Medulla oblongata (tissue), 1 donor: ENCODE measurements at regions not wholly inside any gene's neighbourhood (a gene's known extent, or its start where the extent isn't known, plus 50 kb on each side); places are given as distances from the start of the nearest gene placed in this dataset.
A peak's percentile ranks its signal among the peaks of the same experiment; 100 is the strongest.
"Not testable (repeated sequence)": the region's sequence is repeated elsewhere in the genome, so short reads cannot be mapped to it uniquely, and the experiment has no call there.

Experiments
- DNase-seq: peaks from one replicate; pipeline ENCODE4 v3.0.0-alpha.2; 2015; ENCODE audit errors: extremely low spot score

DNA sequence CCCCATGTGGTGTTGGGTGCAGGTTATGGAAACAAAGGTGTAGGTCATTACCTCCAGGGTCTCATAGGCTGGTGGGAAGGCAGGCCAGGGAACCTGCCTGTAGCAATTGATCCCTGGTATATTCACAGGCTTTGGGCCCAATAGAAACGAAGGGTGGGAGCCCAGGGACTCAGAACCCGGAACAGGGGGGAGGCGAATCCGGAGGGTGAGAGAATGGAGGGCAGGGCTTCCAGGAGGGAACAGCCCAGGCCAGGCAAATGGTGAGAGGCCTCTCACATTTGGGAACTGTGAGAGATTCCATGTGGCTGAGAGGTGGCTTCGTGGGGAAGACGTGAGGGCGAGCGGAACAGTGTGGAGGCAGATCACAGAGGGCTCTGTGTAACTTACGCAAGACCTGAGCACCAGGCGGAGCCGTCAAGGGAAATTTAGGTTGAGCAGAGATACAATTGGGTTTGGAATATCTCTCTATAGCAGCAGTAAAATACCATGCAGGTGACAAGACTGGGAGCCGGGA lies 267.1 kb downstream of the ERMARD start:
- DNase-seq, result no peak

DNA sequence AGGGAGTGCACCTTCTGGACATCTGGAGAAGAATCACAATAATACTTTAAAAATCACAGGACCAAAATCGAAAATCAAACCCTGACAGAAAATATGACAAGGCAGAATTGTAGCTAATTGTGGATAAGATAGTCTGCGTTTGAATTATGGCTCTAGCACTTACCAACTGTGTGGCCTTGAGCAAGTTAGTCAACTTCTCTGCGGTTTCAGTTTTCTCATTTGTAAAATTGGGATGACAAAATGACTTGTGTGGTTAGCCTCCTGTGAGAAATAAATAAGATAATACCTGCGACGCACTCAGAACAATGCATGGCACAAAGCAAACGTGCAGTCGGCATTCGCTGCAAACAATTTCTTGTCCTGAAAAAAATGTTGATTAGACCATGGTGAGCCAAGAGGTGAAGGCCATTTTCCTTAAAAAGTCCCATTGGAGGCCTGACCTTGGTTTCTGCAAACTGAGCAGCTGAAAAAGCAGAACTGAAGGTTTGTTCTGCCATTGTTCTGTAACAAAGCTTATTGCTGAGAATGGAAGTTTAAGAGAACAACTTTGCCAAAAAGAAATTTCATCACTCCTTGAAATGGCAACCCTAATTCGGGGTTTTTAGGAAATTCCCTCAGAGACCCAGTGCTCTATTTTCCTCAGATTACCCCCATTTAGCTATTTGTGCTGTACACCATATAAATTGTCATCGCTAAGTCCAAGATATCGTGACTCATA lies 266.3 kb downstream of the ERMARD start:
- DNase-seq, result no peak

DNA sequence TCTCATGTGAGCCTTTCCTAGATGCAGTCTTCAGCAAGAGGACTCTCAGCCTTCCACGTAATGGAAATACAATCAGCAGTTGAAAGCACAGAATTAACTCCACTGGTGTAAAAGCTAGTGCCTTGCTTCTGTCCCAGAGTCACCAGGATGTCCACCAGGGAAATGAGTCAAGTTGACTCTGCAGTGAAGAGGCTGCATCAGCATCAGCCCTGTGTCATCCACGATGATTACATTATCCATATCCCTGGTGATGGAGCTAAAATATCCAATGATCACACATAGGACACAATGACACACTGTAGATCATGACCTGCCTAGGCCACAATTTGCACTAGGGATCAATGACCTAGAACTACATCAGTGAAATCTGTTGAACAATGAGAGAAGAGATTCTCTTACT lies 262.4 kb downstream of the ERMARD start:
- no peak for DNase-seq

DNA sequence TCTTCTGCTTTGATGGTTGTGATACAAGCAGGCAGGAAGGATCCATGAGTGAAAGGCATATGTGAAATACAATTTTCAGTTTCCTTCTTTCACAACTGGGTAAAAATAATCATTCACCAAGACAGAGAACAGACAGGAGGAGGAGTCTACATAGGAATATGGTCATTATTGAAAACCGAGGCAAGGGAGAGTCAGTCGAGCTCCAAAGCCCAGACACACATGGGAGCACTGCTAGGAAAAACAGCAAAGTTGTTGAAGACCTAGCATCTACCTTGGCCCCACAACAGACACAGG lies 260.6 kb downstream of the ERMARD start:
- no peak for DNase-seq

DNA sequence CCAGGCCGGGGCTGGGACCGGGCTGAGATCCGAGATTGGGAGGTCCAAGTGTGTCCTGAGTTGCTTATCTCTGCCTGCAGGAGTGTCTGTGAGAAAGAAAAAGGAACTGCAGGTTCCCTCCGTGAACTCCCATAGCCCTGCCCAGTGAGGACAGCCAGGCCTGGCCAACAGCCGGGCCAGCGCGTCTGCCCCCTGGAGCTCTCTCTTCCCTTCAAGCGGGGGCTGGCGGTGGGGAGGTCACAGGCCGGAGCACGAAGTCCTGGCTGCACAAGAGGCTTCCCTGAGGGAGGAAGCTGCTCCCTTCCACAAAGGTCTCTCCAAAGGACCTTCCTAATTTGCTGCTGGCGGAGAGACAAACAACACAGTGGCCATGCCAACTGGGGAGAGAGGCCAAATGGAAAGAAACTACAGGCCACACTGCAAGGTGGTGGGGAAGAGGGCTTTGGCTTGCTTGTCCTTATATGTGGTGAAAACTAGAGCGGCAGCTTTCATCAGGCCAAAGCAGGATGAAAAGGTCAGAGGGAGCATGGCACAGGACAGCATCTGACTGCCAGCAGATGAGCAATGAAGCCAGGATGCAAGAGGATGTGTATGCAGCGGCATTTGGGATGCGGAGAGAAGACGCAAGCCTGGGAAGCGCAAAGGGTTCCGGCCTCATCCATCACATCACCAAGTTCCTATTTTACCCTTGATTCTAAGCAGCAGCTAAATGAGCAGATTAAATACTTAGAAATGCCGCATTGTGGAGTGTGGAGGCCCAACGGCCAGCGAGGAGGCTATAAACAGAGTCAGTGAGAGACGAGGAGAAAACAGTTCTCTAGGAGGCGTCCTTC lies 260.0 kb downstream of the ERMARD start:
- peak; percentile 24 for DNase-seq

DNA sequence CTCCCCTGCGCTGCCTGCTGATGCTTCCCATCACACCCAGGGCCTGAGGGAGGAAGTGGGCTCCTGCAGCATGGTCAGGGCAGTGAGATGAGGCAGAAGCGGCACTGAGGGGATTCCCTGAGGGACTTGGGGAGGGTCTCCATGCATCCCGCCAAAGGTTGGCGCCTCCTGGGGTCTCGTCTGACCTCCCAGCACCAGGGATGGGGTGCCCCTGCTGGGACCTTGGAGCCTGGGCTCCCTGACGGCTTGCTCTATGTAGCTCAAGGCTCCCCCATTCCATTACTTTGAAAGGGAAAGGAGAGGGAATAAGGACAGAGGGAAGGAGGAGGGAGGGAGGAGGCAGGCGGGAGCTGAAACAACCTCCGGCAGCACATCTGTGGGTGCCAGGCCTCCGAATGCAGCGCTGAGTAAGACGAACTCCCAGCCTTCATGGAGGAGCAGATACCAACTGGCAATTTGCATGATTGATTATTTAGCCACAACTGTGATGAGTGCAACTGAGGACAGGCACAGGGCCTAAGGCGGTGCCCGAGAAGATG lies 259.3 kb downstream of the ERMARD start:
- no peak for DNase-seq

DNA sequence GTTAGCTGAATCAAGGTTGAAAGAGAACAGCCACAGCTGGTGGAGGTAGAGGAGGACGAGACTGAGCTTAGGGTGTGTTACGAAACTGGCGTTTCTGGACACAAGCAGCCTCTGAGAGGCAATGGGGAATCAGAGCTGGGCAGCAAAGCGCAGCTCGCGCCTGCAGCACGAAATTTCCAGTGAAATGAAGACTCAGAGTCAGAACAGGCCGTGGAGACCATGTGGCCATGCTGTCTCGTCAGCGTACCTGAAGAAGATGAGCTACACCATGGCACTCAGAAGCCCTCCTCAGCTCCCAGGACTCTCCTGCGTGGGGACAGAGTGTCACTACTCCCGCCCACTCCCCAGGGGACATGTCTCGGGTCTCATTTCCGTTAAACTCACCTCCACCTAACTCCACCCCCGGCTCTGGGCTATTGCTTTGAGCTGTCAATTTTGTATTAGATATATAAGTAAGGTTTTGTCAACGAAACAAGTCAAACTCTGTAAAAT lies 256.9 kb downstream of the ERMARD start:
- DNase-seq, result no peak

DNA sequence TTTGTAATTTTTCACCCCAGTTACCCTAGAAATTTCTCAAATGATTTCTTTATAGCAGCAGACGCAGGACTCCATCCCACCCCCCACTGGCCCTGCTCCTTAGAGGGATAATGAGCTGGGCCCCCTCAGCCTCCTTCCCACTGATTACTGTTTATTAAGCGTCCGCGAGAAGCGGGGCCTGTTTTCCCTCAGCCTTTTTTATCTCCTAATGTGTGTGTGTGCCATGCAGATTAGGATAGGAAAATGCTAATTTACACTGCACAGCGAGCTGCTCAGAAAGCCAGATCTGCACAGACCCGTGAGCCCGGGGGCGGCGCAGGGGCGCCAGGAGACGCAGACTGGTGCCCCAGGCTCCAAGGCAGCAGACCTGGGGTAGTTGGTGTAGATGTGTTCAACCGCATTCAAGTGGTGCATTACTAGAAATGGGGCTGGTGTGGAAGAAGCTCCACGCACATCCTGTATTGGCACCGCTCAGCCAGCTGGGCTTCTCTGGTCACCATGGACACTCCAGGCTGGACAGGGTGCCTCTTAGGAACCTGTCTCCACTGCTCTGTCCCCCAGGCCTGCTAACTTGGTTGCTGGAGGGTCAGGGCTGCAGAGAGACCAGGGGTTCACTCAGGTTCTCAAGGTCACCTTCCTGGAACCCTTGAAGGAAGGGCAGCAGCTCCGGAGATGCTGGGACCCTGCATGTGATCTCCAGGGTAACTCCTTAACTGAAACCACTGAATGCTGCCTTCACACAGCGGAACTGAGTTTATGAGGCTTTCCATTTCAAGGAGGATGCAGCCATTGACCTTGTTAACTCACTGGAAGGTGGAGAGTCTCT lies 256.3 kb downstream of the ERMARD start:
- no peak for DNase-seq

DNA sequence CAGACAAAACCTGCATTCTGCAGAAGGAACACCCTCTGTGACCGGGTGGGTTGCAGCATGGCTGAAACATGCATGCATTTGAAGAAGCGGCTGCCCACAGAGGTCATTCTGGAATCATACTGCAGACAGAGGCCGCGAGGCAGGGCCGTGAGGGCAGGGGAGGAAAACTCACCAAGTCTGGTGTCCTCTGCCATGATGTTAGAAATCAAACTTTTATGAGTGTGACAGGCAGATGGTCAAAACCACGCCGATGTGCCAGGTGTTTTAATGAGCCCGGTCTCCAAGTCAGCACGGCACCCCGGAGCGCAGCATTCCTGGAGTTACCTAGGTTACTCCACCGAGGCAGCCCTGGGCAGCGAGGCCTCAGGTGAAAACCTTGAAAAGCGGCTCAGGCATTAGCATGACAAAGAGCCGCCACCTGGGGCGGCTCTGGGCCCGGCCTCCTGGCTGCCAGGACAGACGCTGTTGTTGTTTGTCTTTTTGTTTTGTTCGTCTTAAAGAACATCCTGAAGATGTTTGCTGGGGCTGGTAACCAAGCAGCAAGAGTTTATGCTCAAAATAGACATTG lies 255.6 kb downstream of the ERMARD start:
- no peak for DNase-seq

DNA sequence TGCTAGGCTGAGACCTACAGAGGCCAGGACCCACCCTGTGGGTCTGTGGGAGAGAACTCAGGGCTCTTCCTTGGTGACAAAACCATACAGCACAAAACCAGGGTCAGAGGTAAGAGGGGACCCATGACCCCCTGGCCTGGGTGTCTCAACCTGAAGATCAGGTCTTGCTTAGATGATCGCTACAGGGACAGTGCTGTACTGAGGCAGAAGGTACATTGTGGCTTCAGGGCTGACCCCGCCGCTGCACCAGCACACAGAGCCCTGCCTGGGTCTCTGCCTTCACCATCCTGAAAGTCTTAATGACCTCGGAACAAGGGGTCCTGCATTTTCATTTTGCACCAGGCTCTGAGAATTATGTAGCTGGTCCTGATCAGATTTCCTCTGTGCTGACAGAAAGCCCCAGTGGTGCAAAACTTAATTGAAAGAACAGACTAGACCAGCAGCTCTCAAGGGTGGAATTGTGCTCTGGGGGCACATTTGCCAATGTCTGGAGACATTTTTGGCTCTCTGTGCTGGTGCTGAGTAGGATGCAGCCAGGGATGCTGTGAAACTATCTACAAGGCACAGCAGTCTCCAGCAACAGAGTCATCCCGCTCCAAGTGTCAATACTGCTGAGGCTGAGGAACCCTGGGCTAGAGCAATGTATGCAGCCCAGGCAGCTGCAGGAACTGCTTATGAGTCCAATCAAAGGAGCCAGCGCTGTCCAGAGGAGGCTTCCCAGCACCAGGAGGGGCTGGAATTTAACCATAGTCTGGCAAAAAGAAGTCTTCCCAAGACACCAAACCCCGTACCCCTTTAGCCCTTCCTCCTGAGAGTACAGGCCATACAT lies 254.9 kb downstream of the ERMARD start:
- no peak for DNase-seq

DNA sequence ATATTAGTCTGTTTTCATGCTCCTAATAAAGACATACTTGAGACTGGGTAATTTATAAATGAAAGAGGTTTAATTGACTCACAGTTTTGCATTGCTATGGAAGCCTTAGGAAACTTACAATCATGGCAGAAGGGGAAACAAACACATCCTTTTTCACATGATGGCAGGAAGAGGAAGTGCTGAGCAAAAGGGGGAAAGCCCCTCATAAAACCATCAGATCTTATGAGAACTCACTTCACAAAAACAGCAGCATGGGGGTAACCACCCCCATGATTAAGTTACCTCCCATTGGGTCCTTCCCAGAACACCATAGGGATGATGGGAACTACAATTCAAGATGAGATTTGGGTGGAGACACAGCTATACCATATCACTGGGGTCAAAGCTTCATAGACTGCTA lies 254.2 kb downstream of the ERMARD start:
- DNase-seq, result no peak

DNA sequence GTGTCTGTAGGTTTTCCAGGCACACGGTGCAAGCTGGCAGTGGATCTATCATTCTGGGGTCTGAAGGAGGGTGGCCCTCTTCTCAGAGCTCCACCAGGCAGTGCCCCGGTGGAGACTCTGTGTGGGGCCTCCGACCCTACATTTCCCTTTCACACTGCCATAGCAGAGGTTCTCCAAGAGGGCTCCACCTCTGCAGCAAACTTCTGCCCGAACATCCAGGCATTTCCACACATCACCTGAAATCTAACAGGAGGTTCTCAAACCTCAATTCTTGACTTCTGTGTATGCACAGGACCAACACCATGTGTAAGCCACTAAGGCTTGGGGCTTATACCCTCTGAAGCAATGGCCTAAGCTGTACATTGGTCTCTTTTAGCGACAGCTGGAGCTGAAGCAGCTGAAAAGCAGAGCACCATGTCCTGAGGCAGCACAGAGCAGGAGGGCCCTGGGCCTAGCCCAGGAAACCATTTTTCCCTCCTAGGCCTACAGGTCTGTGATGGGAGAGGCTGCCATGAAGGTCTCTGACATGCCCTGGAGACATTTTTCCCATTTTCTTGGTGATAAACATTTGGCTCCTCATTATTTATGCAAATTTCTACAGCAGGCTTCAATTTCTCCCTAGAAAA lies 253.3 kb downstream of the ERMARD start:
- no peak for DNase-seq

DNA sequence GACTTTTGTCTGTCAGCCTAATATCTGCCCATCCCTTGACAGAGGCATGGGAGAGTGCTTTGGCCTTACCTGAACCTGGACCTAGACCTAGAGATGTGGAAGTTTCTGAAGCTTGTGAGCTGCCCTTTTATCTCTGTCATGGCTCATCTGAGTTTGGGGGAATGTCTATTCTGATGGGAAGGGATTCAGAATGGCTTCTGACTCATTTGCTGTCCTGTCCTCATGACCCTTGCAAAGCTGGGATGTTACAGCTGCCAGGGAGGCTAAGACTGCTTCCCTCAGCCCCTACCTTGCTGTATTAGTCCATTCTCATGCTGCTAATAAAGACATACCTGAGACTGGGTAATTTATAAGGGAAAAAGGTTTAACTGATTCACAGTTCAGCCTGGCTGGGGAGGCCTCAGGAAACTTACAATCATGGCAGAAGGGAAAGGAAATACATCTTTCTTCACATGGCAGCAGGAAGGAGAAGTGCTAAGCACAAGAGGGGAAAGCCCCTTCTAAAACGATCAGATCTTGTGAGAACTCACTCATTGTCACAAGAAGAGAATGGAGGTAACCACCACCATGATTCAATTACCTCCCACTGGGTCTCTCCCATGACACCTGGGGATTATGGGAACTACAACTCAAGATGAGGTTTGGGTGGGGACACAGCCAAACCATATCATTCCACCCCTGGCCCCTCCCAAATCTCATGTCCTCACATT lies 252.2 kb downstream of the ERMARD start:
- DNase-seq, result no peak

DNA sequence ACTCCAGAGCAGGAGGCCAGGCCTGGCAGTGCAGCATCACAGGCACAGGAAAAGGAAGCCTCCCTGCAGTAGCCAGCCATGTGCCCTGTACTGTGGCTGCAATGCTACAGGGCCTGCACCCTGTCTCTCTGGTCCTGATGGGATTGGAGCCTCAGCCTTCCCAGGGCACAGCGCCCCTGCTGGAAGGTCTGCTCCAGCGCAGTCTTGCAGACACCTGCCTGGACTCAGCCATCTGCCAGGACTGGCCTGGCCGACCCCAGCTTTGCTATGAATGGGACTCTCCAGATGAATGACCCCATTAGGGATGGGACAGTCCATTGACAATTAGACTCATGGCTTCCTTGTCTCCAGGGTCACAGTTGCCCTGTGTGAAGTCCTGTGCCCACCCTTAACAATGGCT lies 251.6 kb downstream of the ERMARD start:
- DNase-seq, result no peak

DNA sequence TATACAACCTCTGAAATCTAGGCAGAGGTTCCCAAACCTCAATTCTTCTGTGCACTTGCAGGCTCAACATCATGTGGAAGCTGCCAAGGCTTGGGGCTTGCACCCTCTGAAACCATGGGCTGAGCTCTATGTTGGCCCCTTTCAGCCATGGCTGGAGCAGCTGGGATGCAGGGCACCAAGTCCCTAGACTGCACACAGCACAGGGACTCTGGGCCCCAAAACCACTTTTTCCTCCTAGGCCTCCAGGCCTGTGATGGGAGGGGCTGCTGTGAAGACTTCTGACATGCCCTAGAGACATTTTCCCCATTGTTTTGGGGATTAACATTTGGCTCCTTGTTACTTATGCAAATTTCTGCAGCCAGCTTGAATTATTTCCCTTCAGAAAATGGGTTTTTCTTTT lies 250.4 kb downstream of the ERMARD start:
- DNase-seq, result not testable (repeated sequence)

DNA sequence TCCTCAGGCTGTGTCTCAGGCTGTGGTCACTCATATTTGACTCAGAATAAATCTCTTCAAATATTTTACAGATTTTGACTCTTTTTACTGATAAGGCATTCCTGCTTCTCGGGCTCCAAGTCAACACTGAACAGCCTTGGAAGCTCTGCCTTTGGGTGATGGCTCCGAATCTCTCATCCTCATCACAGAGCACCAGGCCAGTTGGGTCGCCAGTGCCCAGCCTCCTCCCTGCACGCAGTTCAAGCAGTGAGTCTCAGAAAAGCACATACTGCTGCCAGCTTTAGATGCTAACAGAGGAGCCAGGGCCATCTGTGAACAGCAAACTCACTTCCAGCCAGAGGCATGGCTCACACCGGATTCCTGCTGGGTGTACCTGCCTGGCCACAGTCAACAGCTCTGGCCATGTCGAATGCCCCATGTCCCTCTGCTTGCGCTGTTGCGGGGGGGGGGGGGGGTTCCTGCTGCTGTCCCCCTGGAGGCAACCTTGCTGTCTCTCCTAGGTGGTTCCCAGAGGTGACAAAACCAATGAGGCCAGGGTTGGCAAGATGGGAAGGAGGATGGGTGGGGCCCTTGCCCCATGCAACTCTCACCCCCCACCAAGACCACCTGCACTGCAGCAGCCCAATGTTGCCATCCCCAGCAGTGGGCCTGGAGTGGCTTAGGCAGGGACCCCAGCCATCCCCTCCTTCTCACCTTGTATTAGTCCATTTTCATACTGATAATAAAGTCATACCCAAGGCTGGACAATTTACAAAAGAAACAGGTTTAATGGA lies 248.8 kb downstream of the ERMARD start:
- DNase-seq, result no peak

DNA sequence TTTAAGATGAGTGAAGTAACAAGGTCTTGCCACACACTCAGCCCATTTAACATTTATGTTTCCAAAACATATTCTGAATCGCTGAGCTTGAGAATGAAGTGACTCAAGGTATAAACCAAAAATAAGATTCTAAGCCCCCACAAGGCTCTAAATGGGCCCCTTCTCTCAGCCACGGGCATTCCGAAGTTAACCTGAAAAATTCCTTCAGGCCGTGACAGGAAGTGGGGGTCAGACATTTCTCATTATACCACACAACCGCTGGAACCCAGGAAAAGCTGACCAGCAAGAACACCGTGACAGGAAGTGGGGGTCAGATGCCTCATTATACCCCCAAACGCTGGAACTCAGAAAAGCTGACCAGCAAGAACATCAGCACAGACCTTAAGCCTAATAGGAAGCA lies 247.9 kb downstream of the ERMARD start:
- DNase-seq, result no peak

DNA sequence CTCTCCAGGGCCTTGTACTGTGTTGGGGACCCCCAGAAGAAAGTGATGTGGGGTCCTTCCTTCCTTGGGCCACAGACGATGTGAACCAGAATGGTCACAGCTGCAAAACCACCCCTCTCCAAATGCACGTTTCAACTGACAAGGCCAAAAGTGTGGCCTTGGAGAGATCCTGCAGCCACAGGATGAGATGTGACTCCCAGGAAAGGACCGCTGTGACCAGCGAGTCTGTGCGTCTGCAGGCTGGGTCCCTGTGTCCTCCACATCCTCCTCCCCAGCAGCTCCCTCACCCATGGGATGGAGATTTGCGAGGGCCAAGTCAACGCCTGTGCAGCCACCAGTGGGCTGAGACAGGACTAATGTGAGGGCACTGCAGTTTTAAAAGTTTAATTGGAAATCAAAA lies 247.0 kb downstream of the ERMARD start:
- no peak for DNase-seq

DNA sequence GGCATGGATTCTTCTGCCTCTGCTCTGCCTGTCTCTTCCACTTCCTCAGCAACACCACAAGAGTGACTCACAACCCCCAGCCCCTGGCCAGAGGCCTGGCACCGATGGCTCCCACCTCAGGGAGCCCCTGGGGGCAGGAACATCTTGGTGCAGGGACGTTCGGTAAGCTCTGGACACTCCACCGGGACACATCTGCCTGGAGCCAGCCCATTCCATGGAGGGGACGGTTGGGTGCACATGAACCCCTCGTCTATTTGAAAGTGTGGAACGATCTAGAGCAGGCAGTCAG lies 246.5 kb downstream of the ERMARD start:
- DNase-seq, result no peak
